HEK293T (cell line): ENCODE measurements at regions not wholly inside any gene's neighbourhood (a gene's known extent, or its start where the extent isn't known, plus 50 kb on each side); places are given as distances from the start of the nearest gene placed in this dataset.

Source experiments
- CTCF ChIA-PET: fragments of 350-600 bp; formaldehyde crosslinking; extraction: SDS; loops from one replicate; lab custom pipeline; 2021; ENCODE audit warnings: antibody characterized with exemption, inconsistent platforms; lab: Yijun Ruan, JAX
- POLR2A ChIA-PET: fragments of 350-600 bp; formaldehyde crosslinking; extraction: SDS; loops from one replicate; lab custom pipeline; 2020; ENCODE audit warnings: antibody characterized with exemption, inconsistent platforms; lab: Yijun Ruan, JAX
- DNase-seq: peaks from one replicate; pipeline ENCODE4 v3.0.0; 2012; ENCODE audit warnings: mixed read lengths; ENCODE audit errors: extremely low spot score
- ARNT ChIP-seq: fragments of 450-650 bp; IDR thresholded peaks from 2 replicates; pipeline ENCODE4 v1.6.1; 2017; ENCODE audit warnings: mild to moderate bottlenecking
- BHLHE40 ChIP-seq: fragments of 450-650 bp; IDR thresholded peaks from 2 replicates; pipeline ENCODE4 v1.6.1; 2016; ENCODE audit warnings: mild to moderate bottlenecking, moderate library complexity, borderline replicate concordance
- CTBP1 ChIP-seq: fragments of 450-650 bp; IDR thresholded peaks from 2 replicates; pipeline ENCODE4 v1.6.1; 2016; ENCODE audit warnings: borderline replicate concordance
- ELF4 ChIP-seq: fragments of 450-650 bp; IDR thresholded peaks from 2 replicates; pipeline ENCODE4 v1.6.1; 2017; ENCODE audit warnings: antibody characterized with exemption
- FOXA1 ChIP-seq: fragments of 450-650 bp; IDR thresholded peaks from 2 replicates; pipeline ENCODE4 v1.6.1; 2016; ENCODE audit warnings: mild to moderate bottlenecking
- FOXK2 ChIP-seq: fragments of 450-650 bp; IDR thresholded peaks from 2 replicates; pipeline ENCODE4 v1.6.1; 2016; ENCODE audit warnings: mild to moderate bottlenecking
- FOXM1 ChIP-seq: fragments of 450-650 bp; IDR thresholded peaks from 2 replicates; pipeline ENCODE4 v1.6.1; 2017; ENCODE audit warnings: mild to moderate bottlenecking, borderline replicate concordance
- HDGF ChIP-seq: fragments of 450-650 bp; IDR thresholded peaks from 2 replicates; pipeline ENCODE4 v1.6.1; 2017; ENCODE audit warnings: antibody characterized with exemption, borderline replicate concordance
- L3MBTL2 ChIP-seq: fragments of 450-650 bp; conservative IDR thresholded peaks from 2 replicates; pipeline ENCODE4 v1.6.1; 2016; ENCODE audit warnings: mild to moderate bottlenecking
- LEF1 ChIP-seq: fragments of 450-650 bp; IDR thresholded peaks from 2 replicates; pipeline ENCODE4 v1.6.1; 2017; ENCODE audit warnings: mild to moderate bottlenecking, borderline replicate concordance
- NFRKB ChIP-seq: fragments of 450-650 bp; IDR thresholded peaks from 2 replicates; pipeline ENCODE4 v1.6.1; 2016; ENCODE audit warnings: mild to moderate bottlenecking, moderate library complexity
- PKNOX1 ChIP-seq: fragments of 450-650 bp; IDR thresholded peaks from 2 replicates; pipeline ENCODE4 v1.6.1; 2016
- SP1 ChIP-seq: fragments of 450-650 bp; IDR thresholded peaks from 2 replicates; pipeline ENCODE4 v1.6.1; 2017
- SUZ12 ChIP-seq: fragments of 450-650 bp; IDR thresholded peaks from 2 replicates; pipeline ENCODE4 v1.6.1; 2016; ENCODE audit warnings: mild to moderate bottlenecking
- TARDBP ChIP-seq: fragments of 450-650 bp; IDR thresholded peaks from 2 replicates; pipeline ENCODE4 v1.6.1; 2016
- ZNF384 ChIP-seq: fragments of 450-650 bp; IDR thresholded peaks from 2 replicates; pipeline ENCODE4 v1.6.1; 2016

- TF ChIP-seq BHLHE40 (no peak), NFRKB (no peak), FOXA1 (no peak), SUZ12 (no peak), PKNOX1 (no peak), FOXK2 (no peak), L3MBTL2 (no peak), TARDBP (no peak), CTBP1 (no peak), LEF1 (no peak), SP1 (no peak), FOXM1 (no peak), ARNT (no peak), ZNF384 (no peak), ELF4 (no peak), HDGF (no peak)
- ChIA-PET POLR2A (no interaction called here), CTCF (no interaction called here)
- DNase-seq = no peak
Measured at GRCh38 chr5:68139611-68140441, 75.7 kb upstream of the PIK3R1 start.

GRCh38 chr5:68137511-68138140 lies 77.9 kb upstream of the PIK3R1 start:
- ChIA-PET CTCF (no interaction called here), POLR2A (no interaction called here)
- no peak for TF ChIP-seq ZNF384
- DNase-seq = no peak

GRCh38 chr5:68134669-68135313 lies 80.8 kb upstream of the PIK3R1 start:
- ChIA-PET CTCF (no interaction called here), POLR2A (no interaction called here)
- DNase-seq = no peak
- TF ChIP-seq TARDBP (no peak), FOXM1 (no peak), LEF1 (no peak), HDGF (no peak), BHLHE40 (no peak), SUZ12 (no peak), ARNT (no peak), FOXA1 (no peak), ZNF384 (no peak)

GRCh38 chr5:68134033-68134668 lies 81.4 kb upstream of the PIK3R1 start:
- TF ChIP-seq BHLHE40 = no peak
- TF ChIP-seq FOXM1 = no peak
- TF ChIP-seq FOXK2 = no peak
- TF ChIP-seq SUZ12 = no peak
- TF ChIP-seq PKNOX1 = no peak
- TF ChIP-seq ARNT = no peak
- no peak for TF ChIP-seq LEF1
- TF ChIP-seq CTBP1 = no peak
- no peak for TF ChIP-seq TARDBP
- TF ChIP-seq L3MBTL2 = no peak
- no peak for TF ChIP-seq NFRKB
- no peak for TF ChIP-seq FOXA1
- DNase-seq = no peak
- ChIA-PET POLR2A (no interaction called here), CTCF (no interaction called here)

GRCh38 chr5:68130253-68130652 lies 85.3 kb upstream of the PIK3R1 start:
- DNase-seq = no peak
- TF ChIP-seq L3MBTL2 (no peak), CTBP1 (no peak), SP1 (no peak), SUZ12 (no peak), ARNT (no peak), HDGF (no peak), FOXM1 (no peak), PKNOX1 (no peak), FOXK2 (no peak), BHLHE40 (no peak), ZNF384 (no peak), ELF4 (no peak), NFRKB (no peak), TARDBP (no peak)
- CTCF ChIA-PET = no interaction called here
- POLR2A ChIA-PET = no interaction called here
